Suprapubic skin (tissue), 4 donors: ENCODE measurements at regions not wholly inside any gene's neighbourhood (a gene's known extent, or its start where the extent isn't known, plus 50 kb on each side); places are given as distances from the start of the nearest gene placed in this dataset.

ENCODE experiments used
- CTCF ChIP-seq, 2 donors: fragments of 200-600 bp in 1 of 2; fragments of 450-650 bp in 1 of 2; sonication (generic) in 1 of 2; IDR thresholded peaks; one replicate each; pipeline ENCODE4 v1.5.1; 2016 to 2019; ENCODE audit warnings: antibody characterized with exemption in 2 of 2, mild to moderate bottlenecking in 1 of 2, moderate library complexity in 1 of 2
- EP300 ChIP-seq: sonication (generic); formaldehyde crosslinking; IDR thresholded peaks from one replicate; pipeline ENCODE4 v1.6.1; 2017; ENCODE audit warnings: antibody characterized with exemption
- POLR2A ChIP-seq, 2 donors: fragments of 450-650 bp; IDR thresholded peaks; one replicate each; pipeline ENCODE4 v1.6.1; 2017; ENCODE audit warnings: antibody characterized with exemption in 2 of 2, mild to moderate bottlenecking in 2 of 2, moderate library complexity in 2 of 2
- POLR2AphosphoS5 ChIP-seq, 3 donors: sonication (generic); formaldehyde crosslinking; IDR thresholded peaks; one replicate each; pipeline ENCODE4 v1.6.1; 2017; ENCODE audit warnings: antibody characterized with exemption in 3 of 3

GRCh38 chr17:73861543-73861942 lies 217.3 kb upstream of the SDK2 start:
- no peak for TF ChIP-seq CTCF (IDR thresholded peaks at IDR 0.05)
- no peak for TF ChIP-seq POLR2A (IDR thresholded peaks at IDR 0.05)
- no peak for TF ChIP-seq POLR2AphosphoS5 (IDR thresholded peaks at IDR 0.05)
- no peak for TF ChIP-seq EP300
